ENCODE measurements at regions not wholly inside any gene's neighbourhood (a gene's known extent, or its start where the extent isn't known, plus 50 kb on each side); places are given as distances from the start of the nearest gene placed in this dataset.

GRCh38 chr13:39804332-39805210 is 149.1 kb downstream of the COG6 start:
- TF ChIP-seq KAT7 (CRISPR knock-in tag; IDR thresholded peaks at IDR 0.05; ENCODE audit: borderline replicate concordance): no peak
- TF ChIP-seq CBFB (CRISPR knock-in tag; IDR thresholded peaks at IDR 0.05; ENCODE audit: low read depth): no peak
- no peak for TF ChIP-seq CTCF (IDR thresholded peaks at IDR 0.05)
- TF ChIP-seq ESRRA (CRISPR knock-in tag; IDR thresholded peaks at IDR 0.05; ENCODE audit: borderline replicate concordance): no peak
- no peak for TF ChIP-seq NR1H2 (CRISPR knock-in tag; IDR thresholded peaks at IDR 0.05)
- no peak for TF ChIP-seq ATF6 (CRISPR knock-in tag; IDR thresholded peaks at IDR 0.05)
- no peak for TF ChIP-seq AFF4 (CRISPR knock-in tag; IDR thresholded peaks at IDR 0.05; ENCODE audit: borderline replicate concordance)
- TF ChIP-seq ZNF232 (CRISPR knock-in tag; IDR thresholded peaks at IDR 0.05): no peak
- no peak for TF ChIP-seq ZBTB43 (CRISPR knock-in tag; IDR thresholded peaks at IDR 0.05)
